WTC11 (cell line): ENCODE measurements at regions not wholly inside any gene's neighbourhood (a gene's known extent, or its start where the extent isn't known, plus 50 kb on each side); places are given as distances from the start of the nearest gene placed in this dataset.

Experiments
- ATAC-seq: fragments of 200-7000 bp; cut with Tn5 transposase; 2 replicates; pipeline ENCODE4 v1.10.0; 2021; ENCODE audit warnings: mild to moderate bottlenecking, moderate library complexity
- CTCF ChIA-PET: fragments of 300-600 bp; sonication (Branson Sonifier 250); formaldehyde crosslinking; loops from one replicate; lab custom pipeline; 2021; ENCODE audit warnings: antibody characterized with exemption; lab: Charles Lee
- POLR2A ChIA-PET: fragments of 350-600 bp; sonication (Branson Sonifier 250); formaldehyde crosslinking; loops from one replicate; lab custom pipeline; 2021; ENCODE audit warnings: antibody characterized with exemption; lab: Charles Lee
- DNase-seq: peaks from one replicate; pipeline ENCODE4 v3.0.0; 2021; ENCODE audit warnings: low spot score
- H3K27ac Mint-ChIP-seq: 2 replicates; pipeline ENCODE4 v1.8.0; 2021; ENCODE audit warnings: mixed read lengths
- H3K27me3 Mint-ChIP-seq: 2 replicates; pipeline ENCODE4 v1.8.0; 2021; ENCODE audit warnings: low read depth, mild to moderate bottlenecking, moderate library complexity, mixed read lengths
- H3K36me3 Mint-ChIP-seq: 2 replicates; pipeline ENCODE4 v1.8.0; 2021; ENCODE audit warnings: mixed read lengths
- H3K4me1 Mint-ChIP-seq: 2 replicates; pipeline ENCODE4 v1.8.0; 2022; ENCODE audit warnings: mixed read lengths
- H3K4me3 Mint-ChIP-seq: 2 replicates; pipeline ENCODE4 v1.8.0; 2021; ENCODE audit warnings: mild to moderate bottlenecking, moderate library complexity, mixed read lengths
- H3K9me3 Mint-ChIP-seq: 2 replicates; pipeline ENCODE4 v1.8.0; 2021; ENCODE audit warnings: mixed read lengths
- AR ChIP-seq: fragments of 250-450 bp; sonication (Bioruptor Pico); IDR thresholded peaks from 2 replicates; pipeline ENCODE4 v1.9.0; 2021; ENCODE audit warnings: mild to moderate bottlenecking
- CREB1 ChIP-seq: sonication (generic); formaldehyde crosslinking; IDR thresholded peaks from 2 replicates; pipeline ENCODE4 v1.8.0; 2023; ENCODE audit warnings: mild to moderate bottlenecking, missing genetic modification reagents
- CREM ChIP-seq: sonication (generic); formaldehyde crosslinking; IDR thresholded peaks from 2 replicates; pipeline ENCODE4 v1.8.1; 2022; ENCODE audit warnings: mild to moderate bottlenecking, missing genetic modification reagents, moderate library complexity
- E2F1 ChIP-seq: sonication (generic); formaldehyde crosslinking; IDR thresholded peaks from 2 replicates; pipeline ENCODE4 v1.8.0; 2022; ENCODE audit warnings: mild to moderate bottlenecking, missing genetic modification reagents
- EMX1 ChIP-seq: fragments of 250-450 bp; sonication (Bioruptor Pico); IDR thresholded peaks from 2 replicates; pipeline ENCODE4 v1.8.0; 2021; ENCODE audit warnings: mild to moderate bottlenecking
- ETV6 ChIP-seq: sonication (generic); formaldehyde crosslinking; IDR thresholded peaks from 2 replicates; pipeline ENCODE4 v1.8.1; 2022; ENCODE audit warnings: mild to moderate bottlenecking, missing genetic modification reagents
- FOXK1 ChIP-seq: sonication (generic); formaldehyde crosslinking; IDR thresholded peaks from 2 replicates; pipeline ENCODE4 v1.8.0; 2022; ENCODE audit warnings: mild to moderate bottlenecking, moderate library complexity, missing genetic modification reagents
- GABPB1 ChIP-seq: sonication (generic); formaldehyde crosslinking; IDR thresholded peaks from 2 replicates; pipeline ENCODE4 v1.8.1; 2023; ENCODE audit warnings: mild to moderate bottlenecking, missing genetic modification reagents
- KAT7 ChIP-seq: sonication (generic); formaldehyde crosslinking; IDR thresholded peaks from 2 replicates; pipeline ENCODE4 v1.8.1; 2023; ENCODE audit warnings: missing genetic modification reagents, mild to moderate bottlenecking, borderline replicate concordance
- MLX ChIP-seq: sonication (generic); formaldehyde crosslinking; IDR thresholded peaks from 2 replicates; pipeline ENCODE4 v1.8.1; 2023; ENCODE audit warnings: mild to moderate bottlenecking, missing genetic modification reagents, moderate library complexity
- NR1H2 ChIP-seq: sonication (generic); formaldehyde crosslinking; IDR thresholded peaks from 2 replicates; pipeline ENCODE4 v1.9.0; 2021; ENCODE audit warnings: mild to moderate bottlenecking, moderate library complexity, missing genetic modification reagents
- OVOL2 ChIP-seq: fragments of 250-450 bp; sonication (Bioruptor Pico); IDR thresholded peaks from 2 replicates; pipeline ENCODE4 v1.9.0; 2021; ENCODE audit warnings: mild to moderate bottlenecking, borderline replicate concordance
- PRRX2 ChIP-seq: fragments of 250-450 bp; sonication (Bioruptor Pico); IDR thresholded peaks from 2 replicates; pipeline ENCODE4 v1.8.0; 2021; ENCODE audit warnings: mild to moderate bottlenecking
- RORB ChIP-seq: fragments of 250-450 bp; sonication (Bioruptor Pico); IDR thresholded peaks from 2 replicates; pipeline ENCODE4 v1.9.0; 2021; ENCODE audit warnings: mild to moderate bottlenecking
- SOX15 ChIP-seq: fragments of 250-450 bp; sonication (Bioruptor Pico); IDR thresholded peaks from 2 replicates; pipeline ENCODE4 v1.9.0; 2021; ENCODE audit warnings: mild to moderate bottlenecking
- TCF7 ChIP-seq: sonication (generic); formaldehyde crosslinking; IDR thresholded peaks from 2 replicates; pipeline ENCODE4 v1.8.0; 2022; ENCODE audit warnings: mild to moderate bottlenecking, low read depth, missing genetic modification reagents, moderate library complexity
- TEAD4 ChIP-seq: sonication (generic); formaldehyde crosslinking; IDR thresholded peaks from 2 replicates; pipeline ENCODE4 v1.8.0; 2022; ENCODE audit warnings: mild to moderate bottlenecking, missing genetic modification reagents
- ZNF219 ChIP-seq: sonication (generic); formaldehyde crosslinking; IDR thresholded peaks from 2 replicates; pipeline ENCODE4 v1.8.0; 2023; ENCODE audit warnings: missing genetic modification reagents, mild to moderate bottlenecking, borderline replicate concordance
- ZNF232 ChIP-seq: sonication (generic); formaldehyde crosslinking; IDR thresholded peaks from 2 replicates; pipeline ENCODE4 v1.8.0; 2022; ENCODE audit warnings: mild to moderate bottlenecking, missing genetic modification reagents
- ZNF281 ChIP-seq: sonication (generic); formaldehyde crosslinking; IDR thresholded peaks from 2 replicates; pipeline ENCODE4 v1.8.0; 2023; ENCODE audit warnings: mild to moderate bottlenecking, missing genetic modification reagents
- ZNF416 ChIP-seq: fragments of 250-450 bp; sonication (Bioruptor Pico); IDR thresholded peaks from 2 replicates; pipeline ENCODE4 v1.9.0; 2021; ENCODE audit warnings: mild to moderate bottlenecking, inconsistent platforms
- ZNF423 ChIP-seq: fragments of 250-450 bp; sonication (Bioruptor Pico); IDR thresholded peaks from 2 replicates; pipeline ENCODE4 v2.1.2; 2022; ENCODE audit warnings: mild to moderate bottlenecking, moderate library complexity

- H3K9me3 Mint-ChIP-seq, result peaks cover 14% of the 10 kb centered on the region
- no peaks in the 10 kb centered on the region; the same call in 1 of the 2 replicates for H3K27me3 Mint-ChIP-seq
- DNase-seq, result no peak
- TF ChIP-seq ZNF281 (CRISPR knock-in tag) (no peak), TCF7 (CRISPR knock-in tag) (no peak), ZNF219 (CRISPR knock-in tag) (no peak), CREM (no peak), AR (CRISPR knock-in tag) (no peak), KAT7 (CRISPR knock-in tag) (no peak), TEAD4 (CRISPR knock-in tag) (no peak)
- no peaks in the 10 kb centered on the region for H3K4me1 Mint-ChIP-seq
- H3K4me3 Mint-ChIP-seq, result no peak overlapping the region
- H3K27ac Mint-ChIP-seq, result no peak overlapping the region
- CTCF ChIA-PET, result interaction anchor here (0.7 to 1.9 kb wide), 4 partner anchors 22 to 460 kb away, joined by 3 to 7 read pairs (median 4); no protein-coding TSS in a partner anchor
- ATAC-seq, result no peak
- POLR2A ChIA-PET, result no interaction called here
- 0 out of 2 replicates have a peak, but pooled peaks cover 5% of the 10 kb centered on the region for H3K36me3 Mint-ChIP-seq
Observed at GRCh38 chr2:37855283-37856041, 69.6 kb upstream of the RMDN2 start.

- CTCF ChIA-PET, result interaction anchor here (0.7 to 1.9 kb wide), 4 partner anchors 21 to 460 kb away, joined by 3 to 7 read pairs (median 4); no protein-coding TSS in a partner anchor
- TF ChIP-seq ZNF423 (CRISPR knock-in tag) (no peak), ZNF416 (CRISPR knock-in tag) (no peak), EMX1 (CRISPR knock-in tag) (no peak), FOXK1 (CRISPR knock-in tag) (no peak)
- H3K9me3 Mint-ChIP-seq, result peaks cover 15% of the 10 kb centered on the region
Observed at GRCh38 chr2:37856101-37856751, 68.9 kb upstream of the RMDN2 start.

GRCh38 chr2:37857575-37858399 is 67.3 kb upstream of the RMDN2 start:
- CTCF ChIA-PET, result no interaction called here
- 0 out of 2 replicates have a peak, but pooled peaks cover 5% of the 10 kb centered on the region for H3K36me3 Mint-ChIP-seq
- no peak for TF ChIP-seq ZNF232 (CRISPR knock-in tag)
- no peak for TF ChIP-seq E2F1 (CRISPR knock-in tag)
- no peak for TF ChIP-seq PRRX2 (CRISPR knock-in tag)
- no peak for TF ChIP-seq RORB
- no peak for TF ChIP-seq MLX
- no peak for TF ChIP-seq NR1H2 (CRISPR knock-in tag)
- TF ChIP-seq ZNF219 (CRISPR knock-in tag), result no peak
- TF ChIP-seq SOX15 (CRISPR knock-in tag), result no peak
- no peak for TF ChIP-seq GABPB1 (CRISPR knock-in tag)
- no peak for TF ChIP-seq ETV6 (CRISPR knock-in tag)
- no peak for TF ChIP-seq CREM
- TF ChIP-seq CREB1 (CRISPR knock-in tag), result no peak
- no peak for TF ChIP-seq OVOL2 (CRISPR knock-in tag)

More at GRCh38 chr2:37856101-37856751, 68.9 kb upstream of the RMDN2 start:
- Mint-ChIP-seq H3K4me1 (no peaks in the 10 kb centered on the region), H3K27me3 (no peaks in the 10 kb centered on the region; the same call in 1 of the 2 replicates), H3K36me3 (0 out of 2 replicates have a peak, but pooled peaks cover 5% of the 10 kb centered on the region), H3K27ac (no peak overlapping the region), H3K4me3 (no peak overlapping the region)
- ATAC-seq (no peak), DNase-seq (no peak)
- POLR2A ChIA-PET, result no interaction called here

More at GRCh38 chr2:37857575-37858399, 67.3 kb upstream of the RMDN2 start:
- no peak overlapping the region for H3K4me3 Mint-ChIP-seq
- ATAC-seq (peak; percentile 56), DNase-seq (no peak)
- peaks cover 19% of the 10 kb centered on the region for H3K9me3 Mint-ChIP-seq
- no peaks in the 10 kb centered on the region for H3K4me1 Mint-ChIP-seq
- POLR2A ChIA-PET, result no interaction called here
- no peaks in the 10 kb centered on the region; the same call in 1 of the 2 replicates for H3K27me3 Mint-ChIP-seq
- no peak overlapping the region for H3K27ac Mint-ChIP-seq
